ENCODE measurements at regions not wholly inside any gene's neighbourhood (a gene's known extent, or its start where the extent isn't known, plus 50 kb on each side); places are given as distances from the start of the nearest gene placed in this dataset.

- TF ChIP-seq, protein P1, sequence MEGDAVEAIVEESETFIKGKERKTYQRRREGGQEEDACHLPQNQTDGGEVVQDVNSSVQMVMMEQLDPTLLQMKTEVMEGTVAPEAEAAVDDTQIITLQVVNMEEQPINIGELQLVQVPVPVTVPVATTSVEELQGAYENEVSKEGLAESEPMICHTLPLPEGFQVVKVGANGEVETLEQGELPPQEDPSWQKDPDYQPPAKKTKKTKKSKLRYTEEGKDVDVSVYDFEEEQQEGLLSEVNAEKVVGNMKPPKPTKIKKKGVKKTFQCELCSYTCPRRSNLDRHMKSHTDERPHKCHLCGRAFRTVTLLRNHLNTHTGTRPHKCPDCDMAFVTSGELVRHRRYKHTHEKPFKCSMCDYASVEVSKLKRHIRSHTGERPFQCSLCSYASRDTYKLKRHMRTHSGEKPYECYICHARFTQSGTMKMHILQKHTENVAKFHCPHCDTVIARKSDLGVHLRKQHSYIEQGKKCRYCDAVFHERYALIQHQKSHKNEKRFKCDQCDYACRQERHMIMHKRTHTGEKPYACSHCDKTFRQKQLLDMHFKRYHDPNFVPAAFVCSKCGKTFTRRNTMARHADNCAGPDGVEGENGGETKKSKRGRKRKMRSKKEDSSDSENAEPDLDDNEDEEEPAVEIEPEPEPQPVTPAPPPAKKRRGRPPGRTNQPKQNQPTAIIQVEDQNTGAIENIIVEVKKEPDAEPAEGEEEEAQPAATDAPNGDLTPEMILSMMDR (conservative IDR thresholded peaks at IDR 0.05; ENCODE audit: low read depth, low read length) = no peak
- H3K4me3 ChIP-seq (ENCODE audit: low read depth, low read length) = no peak overlapping the region
- no peak for DNase-seq (ENCODE audit: low read depth)
These were observed 63.7 kb upstream of the PLAC1 start for GRCh38 chrX:134721766-134722532.

GRCh38 chrX:134718966-134719317 is 60.7 kb upstream of the PLAC1 start:
- DNase-seq (ENCODE audit: low read depth) = no peak

GRCh38 chrX:134718105-134718965 is 60.1 kb upstream of the PLAC1 start:
- no peak overlapping the region for H3K4me3 ChIP-seq (ENCODE audit: low read depth, low read length)
- DNase-seq (ENCODE audit: low read depth) = peak; percentile 47
- TF ChIP-seq, protein P1 (conservative IDR thresholded peaks at IDR 0.05; ENCODE audit: low read depth, low read length) = no peak

More at GRCh38 chrX:134718966-134719317, 60.7 kb upstream of the PLAC1 start:
- H3K4me3 ChIP-seq (ENCODE audit: low read depth, low read length) = no peak overlapping the region
- TF ChIP-seq, protein P1 (conservative IDR thresholded peaks at IDR 0.05; ENCODE audit: low read depth, low read length) = no peak

DNA sequence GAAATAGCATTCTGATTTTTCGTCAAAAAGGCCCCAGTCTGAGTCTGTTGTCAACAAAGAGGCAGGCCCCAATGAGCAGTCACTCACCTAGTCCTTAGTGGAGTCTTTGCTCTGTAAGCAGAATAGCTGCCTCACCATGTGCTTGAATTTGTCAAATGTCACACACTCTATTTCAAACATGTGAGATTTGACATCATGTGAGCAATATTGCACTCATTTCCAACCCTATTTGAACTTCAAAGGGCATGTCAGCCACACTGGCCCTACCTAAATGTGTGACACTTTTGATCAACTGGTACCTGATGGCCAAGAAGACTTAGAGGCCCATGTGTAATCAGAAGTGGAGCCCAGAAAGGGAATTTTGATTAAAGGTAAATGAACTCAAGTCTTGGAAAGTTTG is 59.4 kb upstream of the PLAC1 start:
- TF ChIP-seq, protein P1 (conservative IDR thresholded peaks at IDR 0.05; ENCODE audit: low read depth, low read length) = no peak
- H3K4me3 ChIP-seq (ENCODE audit: low read depth, low read length) = no peak overlapping the region

GRCh38 chrX:134716620-134717012 is 58.3 kb upstream of the PLAC1 start:
- no peak overlapping the region for H3K4me3 ChIP-seq (ENCODE audit: low read depth, low read length)
- TF ChIP-seq, protein P1 (conservative IDR thresholded peaks at IDR 0.05; ENCODE audit: low read depth, low read length) = no peak
- no peak for DNase-seq (ENCODE audit: low read depth)

More for the DNA sequence above, 59.4 kb upstream of the PLAC1 start:
- no peak for DNase-seq (ENCODE audit: low read depth)

DNA sequence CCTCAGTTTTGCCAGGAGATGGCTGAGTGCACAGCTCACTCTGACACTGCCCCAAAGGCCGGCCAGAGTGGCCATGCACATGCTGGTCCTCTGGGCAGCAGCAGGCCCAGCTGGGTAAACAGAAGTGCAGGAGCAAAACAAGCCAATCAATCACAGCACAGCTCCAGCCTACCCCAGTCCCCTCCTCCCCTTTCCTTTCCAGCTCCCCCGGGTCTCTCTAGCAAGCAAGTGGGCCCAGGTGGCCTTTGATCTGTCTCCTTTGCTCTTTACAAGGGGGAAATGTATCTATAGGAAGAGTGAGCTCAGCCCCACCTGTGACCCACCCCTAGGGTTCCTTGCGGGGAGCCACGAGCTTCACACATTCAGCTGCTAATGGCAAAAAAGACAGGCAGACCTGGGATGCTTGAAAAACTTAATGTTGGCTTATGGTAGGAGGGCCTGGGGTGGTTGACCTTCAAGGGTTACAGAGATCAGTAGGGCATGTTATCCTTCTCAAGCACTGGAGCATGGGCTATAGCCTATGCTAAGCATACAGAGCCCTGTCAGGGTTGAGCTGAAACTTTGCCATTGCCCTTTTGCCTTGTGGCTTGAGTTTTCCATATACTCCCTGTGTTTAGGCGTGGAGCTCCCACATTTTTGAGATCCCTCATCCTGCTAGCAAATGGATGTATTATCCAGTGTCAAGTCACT is 57.8 kb upstream of the PLAC1 start:
- no peak for DNase-seq (ENCODE audit: low read depth)
- TF ChIP-seq, protein P1 (conservative IDR thresholded peaks at IDR 0.05; ENCODE audit: low read depth, low read length) = no peak
- H3K4me3 ChIP-seq (ENCODE audit: low read depth, low read length) = no peak overlapping the region

All from epithelial cell of proximal tubule (primary cell).